Esophagus muscularis mucosa (tissue), 4 donors: ENCODE measurements at regions not wholly inside any gene's neighbourhood (a gene's known extent, or its start where the extent isn't known, plus 50 kb on each side); places are given as distances from the start of the nearest gene placed in this dataset.

Experiments used
- DNase-seq: peaks from one replicate; pipeline ENCODE4 v3.0.0-alpha.2; 2017; ENCODE audit errors: extremely low spot score
- H3K27ac ChIP-seq, 4 donors: fragments of 200-600 bp; sonication (generic); replicated peaks in 1 of 4; 1 replicate in 3 of 4; 2 replicates in 1 of 4; pipeline ENCODE4 v1.5.1; 2016 to 2019; ENCODE audit warnings: mild to moderate bottlenecking in 1 of 4
- H3K27me3 ChIP-seq, 4 donors: fragments of 200-600 bp; sonication (generic); one replicate each; pipeline versions ENCODE4 v1.5.1 to v1.6.0; 2016 to 2019
- H3K36me3 ChIP-seq, 4 donors: fragments of 200-600 bp; sonication (generic); one replicate each; pipeline ENCODE4 v1.5.1; 2016 to 2019
- H3K4me1 ChIP-seq, 4 donors: fragments of 200-600 bp; sonication (generic); one replicate each; pipeline ENCODE4 v1.5.1; 2016 to 2019
- H3K4me3 ChIP-seq, 4 donors: fragments of 200-600 bp; sonication (generic); 1 replicate in 2 of 4; 2 replicates in 2 of 4; pipeline ENCODE4 v1.5.1; 2016 to 2019; ENCODE audit warnings: mild to moderate bottlenecking in 4 of 4, moderate library complexity in 1 of 4
- H3K9me3 ChIP-seq, 4 donors: fragments of 200-600 bp; sonication (generic); 1 replicate in 3 of 4; 2 replicates in 1 of 4; pipeline ENCODE4 v1.5.1; 2016 to 2019
- CTCF ChIP-seq, 3 experiments: fragments of 200-600 bp in 2 of 3; fragments of 450-650 bp in 1 of 3; sonication (generic) in 2 of 3; IDR thresholded peaks; one replicate each; pipeline ENCODE4 v1.5.1; 2017 to 2019; ENCODE audit warnings: antibody characterized with exemption in 3 of 3, mild to moderate bottlenecking in 2 of 3, moderate library complexity in 1 of 3
- EP300 ChIP-seq: sonication (generic); formaldehyde crosslinking; IDR thresholded peaks from one replicate; pipeline ENCODE4 v1.6.1; 2017; ENCODE audit warnings: antibody characterized with exemption
- POLR2A ChIP-seq: fragments of 450-650 bp; IDR thresholded peaks from one replicate; pipeline ENCODE4 v1.6.1; 2017; ENCODE audit warnings: antibody characterized with exemption, moderate library complexity, mild to moderate bottlenecking, low read depth
- POLR2AphosphoS5 ChIP-seq, 2 donors: sonication (generic); formaldehyde crosslinking; IDR thresholded peaks; one replicate each; pipeline ENCODE4 v1.6.1; 2017; ENCODE audit warnings: antibody characterized with exemption in 2 of 2
- WGBS: methylation state at CpG from one replicate; pipeline ENCODE4 v1.1.5; 2018; 5-methylcytosine and 5-hydroxymethylcytosine counted together
- intact Hi-C: fragments of 100-400 bp; cut with DNase I; formaldehyde crosslinking; loops from one replicate; pipeline ENCODE4 v1.15.1; 2023

GRCh38 chr14:44652640-44653039, 145.6 kb upstream of the FSCB start:
- TF ChIP-seq CTCF (IDR thresholded peaks at IDR 0.05) = no peak
- no peak for TF ChIP-seq EP300
- TF ChIP-seq POLR2AphosphoS5 (IDR thresholded peaks at IDR 0.05) = no peak
- no peak for TF ChIP-seq POLR2A
- WGBS = 78% methylated on average over 2 of the region's 2 CpGs
- no peaks in the 10 kb centered on the region for H3K9me3 ChIP-seq
- no peak overlapping the region for H3K27ac ChIP-seq
- H3K27me3 ChIP-seq = no peaks in the 10 kb centered on the region
- intact Hi-C loops = no loop called here
- H3K4me1 ChIP-seq = no peaks in the 10 kb centered on the region
- no peak overlapping the region for H3K4me3 ChIP-seq
- no peak for DNase-seq
- no peaks in the 10 kb centered on the region for H3K36me3 ChIP-seq

GRCh38 chr14:44649061-44649460, 142.0 kb upstream of the FSCB start:
- no peaks in the 10 kb centered on the region for H3K4me1 ChIP-seq
- WGBS = 100% methylated on average over 1 of the region's 1 CpG
- no peak for TF ChIP-seq POLR2AphosphoS5 (IDR thresholded peaks at IDR 0.05)
- no peaks in the 10 kb centered on the region for H3K27me3 ChIP-seq
- no peak overlapping the region for H3K27ac ChIP-seq
- H3K9me3 ChIP-seq = no peaks in the 10 kb centered on the region
- no peak for DNase-seq
- no peaks in the 10 kb centered on the region for H3K36me3 ChIP-seq
- H3K4me3 ChIP-seq = no peak overlapping the region
- intact Hi-C loops = no loop called here

GRCh38 chr14:44640416-44640815, 133.3 kb upstream of the FSCB start:
- no peaks in the 10 kb centered on the region for H3K36me3 ChIP-seq
- intact Hi-C loops = no loop called here

GRCh38 chr14:44639781-44640385, 132.8 kb upstream of the FSCB start:
- no peak for TF ChIP-seq POLR2AphosphoS5 (IDR thresholded peaks at IDR 0.05)
- TF ChIP-seq EP300 = no peak
- TF ChIP-seq CTCF (IDR thresholded peaks at IDR 0.05) = no peak
- TF ChIP-seq POLR2A = no peak
- intact Hi-C loops = no loop called here
- H3K27me3 ChIP-seq = no peaks in the 10 kb centered on the region

More at GRCh38 chr14:44640416-44640815, 133.3 kb upstream of the FSCB start:
- TF ChIP-seq CTCF (IDR thresholded peaks at IDR 0.05) (no peak), POLR2A (no peak), POLR2AphosphoS5 (IDR thresholded peaks at IDR 0.05) (no peak), EP300 (no peak)
- 93% methylated on average over 2 of the region's 2 CpGs for WGBS
- no peak overlapping the region for H3K4me3 ChIP-seq
- H3K9me3 ChIP-seq = no peaks in the 10 kb centered on the region
- H3K4me1 ChIP-seq = no peaks in the 10 kb centered on the region
- H3K27me3 ChIP-seq = no peaks in the 10 kb centered on the region
- H3K27ac ChIP-seq = no peak overlapping the region
- no peak for DNase-seq

GRCh38 chr14:44634692-44635091, 127.6 kb upstream of the FSCB start:
- Histone ChIP-seq H3K27me3 (no peaks in the 10 kb centered on the region), H3K9me3 (no peaks in the 10 kb centered on the region), H3K4me1 (no peaks in the 10 kb centered on the region), H3K36me3 (no peaks in the 10 kb centered on the region), H3K4me3 (no peak overlapping the region), H3K27ac (no peak overlapping the region)
- TF ChIP-seq POLR2A (no peak), CTCF (IDR thresholded peaks at IDR 0.05) (no peak), EP300 (no peak), POLR2AphosphoS5 (IDR thresholded peaks at IDR 0.05) (no peak)
- WGBS = 83% methylated on average over 4 of the region's 4 CpGs
- intact Hi-C loops = no loop called here
- no peak for DNase-seq

More at GRCh38 chr14:44639781-44640385, 132.8 kb upstream of the FSCB start:
- no peak overlapping the region for H3K27ac ChIP-seq
- 48% methylated on average over 5 of the region's 5 CpGs for WGBS
- no peaks in the 10 kb centered on the region for H3K4me1 ChIP-seq
- H3K36me3 ChIP-seq = no peaks in the 10 kb centered on the region
- DNase-seq = no peak
- no peak overlapping the region for H3K4me3 ChIP-seq
- H3K9me3 ChIP-seq = no peaks in the 10 kb centered on the region
